ENCODE measurements at regions not wholly inside any gene's neighbourhood (a gene's known extent, or its start where the extent isn't known, plus 50 kb on each side); places are given as distances from the start of the nearest gene placed in this dataset.

DNA sequence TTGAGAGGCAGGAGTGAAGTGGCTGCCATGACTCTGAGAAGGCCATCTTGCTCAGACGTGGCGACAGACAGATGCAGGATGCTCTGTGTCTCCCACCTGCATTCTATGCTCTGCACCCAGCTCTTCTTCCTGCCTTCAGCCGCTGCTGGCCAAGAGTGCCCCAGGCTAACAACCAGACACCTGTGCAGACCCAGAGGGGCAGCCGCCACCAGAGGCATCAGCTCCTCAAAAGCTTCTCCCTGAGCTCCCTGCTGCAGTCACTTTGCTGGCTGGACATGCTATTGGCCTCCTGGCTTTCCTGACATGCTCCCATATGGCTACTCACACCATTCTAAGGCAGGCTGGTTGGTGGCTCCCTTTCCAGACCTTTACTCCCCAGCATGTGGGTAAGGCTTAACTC is 70.6 kb upstream of the GRB10 start:
- no peak for TF ChIP-seq RXRA (IDR thresholded peaks at IDR 0.05)
- TF ChIP-seq, protein P1, sequence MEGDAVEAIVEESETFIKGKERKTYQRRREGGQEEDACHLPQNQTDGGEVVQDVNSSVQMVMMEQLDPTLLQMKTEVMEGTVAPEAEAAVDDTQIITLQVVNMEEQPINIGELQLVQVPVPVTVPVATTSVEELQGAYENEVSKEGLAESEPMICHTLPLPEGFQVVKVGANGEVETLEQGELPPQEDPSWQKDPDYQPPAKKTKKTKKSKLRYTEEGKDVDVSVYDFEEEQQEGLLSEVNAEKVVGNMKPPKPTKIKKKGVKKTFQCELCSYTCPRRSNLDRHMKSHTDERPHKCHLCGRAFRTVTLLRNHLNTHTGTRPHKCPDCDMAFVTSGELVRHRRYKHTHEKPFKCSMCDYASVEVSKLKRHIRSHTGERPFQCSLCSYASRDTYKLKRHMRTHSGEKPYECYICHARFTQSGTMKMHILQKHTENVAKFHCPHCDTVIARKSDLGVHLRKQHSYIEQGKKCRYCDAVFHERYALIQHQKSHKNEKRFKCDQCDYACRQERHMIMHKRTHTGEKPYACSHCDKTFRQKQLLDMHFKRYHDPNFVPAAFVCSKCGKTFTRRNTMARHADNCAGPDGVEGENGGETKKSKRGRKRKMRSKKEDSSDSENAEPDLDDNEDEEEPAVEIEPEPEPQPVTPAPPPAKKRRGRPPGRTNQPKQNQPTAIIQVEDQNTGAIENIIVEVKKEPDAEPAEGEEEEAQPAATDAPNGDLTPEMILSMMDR (IDR thresholded peaks at IDR 0.05; ENCODE audit: low read depth, low read length, missing input control) = no peak
- TF ChIP-seq FOXA1 (IDR thresholded peaks at IDR 0.05) = no peak
- TF ChIP-seq, protein P2, sequence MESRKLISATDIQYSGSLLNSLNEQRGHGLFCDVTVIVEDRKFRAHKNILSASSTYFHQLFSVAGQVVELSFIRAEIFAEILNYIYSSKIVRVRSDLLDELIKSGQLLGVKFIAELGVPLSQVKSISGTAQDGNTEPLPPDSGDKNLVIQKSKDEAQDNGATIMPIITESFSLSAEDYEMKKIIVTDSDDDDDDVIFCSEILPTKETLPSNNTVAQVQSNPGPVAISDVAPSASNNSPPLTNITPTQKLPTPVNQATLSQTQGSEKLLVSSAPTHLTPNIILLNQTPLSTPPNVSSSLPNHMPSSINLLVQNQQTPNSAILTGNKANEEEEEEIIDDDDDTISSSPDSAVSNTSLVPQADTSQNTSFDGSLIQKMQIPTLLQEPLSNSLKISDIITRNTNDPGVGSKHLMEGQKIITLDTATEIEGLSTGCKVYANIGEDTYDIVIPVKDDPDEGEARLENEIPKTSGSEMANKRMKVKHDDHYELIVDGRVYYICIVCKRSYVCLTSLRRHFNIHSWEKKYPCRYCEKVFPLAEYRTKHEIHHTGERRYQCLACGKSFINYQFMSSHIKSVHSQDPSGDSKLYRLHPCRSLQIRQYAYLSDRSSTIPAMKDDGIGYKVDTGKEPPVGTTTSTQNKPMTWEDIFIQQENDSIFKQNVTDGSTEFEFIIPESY (IDR thresholded peaks at IDR 0.05) = no peak
- TF ChIP-seq RAD21 (IDR thresholded peaks at IDR 0.05) = no peak
- no peak for TF ChIP-seq GABPA (IDR thresholded peaks at IDR 0.05 in 1 of 2, conservative IDR thresholded peaks at IDR 0.05 in 1 of 2)
- no peak for TF ChIP-seq SP1 (IDR thresholded peaks at IDR 0.05)
- TF ChIP-seq, protein P3, sequence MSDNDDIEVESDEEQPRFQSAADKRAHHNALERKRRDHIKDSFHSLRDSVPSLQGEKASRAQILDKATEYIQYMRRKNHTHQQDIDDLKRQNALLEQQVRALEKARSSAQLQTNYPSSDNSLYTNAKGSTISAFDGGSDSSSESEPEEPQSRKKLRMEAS (IDR thresholded peaks at IDR 0.05) = no peak
- TF ChIP-seq TAF1 (conservative IDR thresholded peaks at IDR 0.05) = no peak
- TF ChIP-seq, protein P4, sequence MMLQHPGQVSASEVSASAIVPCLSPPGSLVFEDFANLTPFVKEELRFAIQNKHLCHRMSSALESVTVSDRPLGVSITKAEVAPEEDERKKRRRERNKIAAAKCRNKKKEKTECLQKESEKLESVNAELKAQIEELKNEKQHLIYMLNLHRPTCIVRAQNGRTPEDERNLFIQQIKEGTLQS (IDR thresholded peaks at IDR 0.05) = no peak
- TF ChIP-seq, protein P5, sequence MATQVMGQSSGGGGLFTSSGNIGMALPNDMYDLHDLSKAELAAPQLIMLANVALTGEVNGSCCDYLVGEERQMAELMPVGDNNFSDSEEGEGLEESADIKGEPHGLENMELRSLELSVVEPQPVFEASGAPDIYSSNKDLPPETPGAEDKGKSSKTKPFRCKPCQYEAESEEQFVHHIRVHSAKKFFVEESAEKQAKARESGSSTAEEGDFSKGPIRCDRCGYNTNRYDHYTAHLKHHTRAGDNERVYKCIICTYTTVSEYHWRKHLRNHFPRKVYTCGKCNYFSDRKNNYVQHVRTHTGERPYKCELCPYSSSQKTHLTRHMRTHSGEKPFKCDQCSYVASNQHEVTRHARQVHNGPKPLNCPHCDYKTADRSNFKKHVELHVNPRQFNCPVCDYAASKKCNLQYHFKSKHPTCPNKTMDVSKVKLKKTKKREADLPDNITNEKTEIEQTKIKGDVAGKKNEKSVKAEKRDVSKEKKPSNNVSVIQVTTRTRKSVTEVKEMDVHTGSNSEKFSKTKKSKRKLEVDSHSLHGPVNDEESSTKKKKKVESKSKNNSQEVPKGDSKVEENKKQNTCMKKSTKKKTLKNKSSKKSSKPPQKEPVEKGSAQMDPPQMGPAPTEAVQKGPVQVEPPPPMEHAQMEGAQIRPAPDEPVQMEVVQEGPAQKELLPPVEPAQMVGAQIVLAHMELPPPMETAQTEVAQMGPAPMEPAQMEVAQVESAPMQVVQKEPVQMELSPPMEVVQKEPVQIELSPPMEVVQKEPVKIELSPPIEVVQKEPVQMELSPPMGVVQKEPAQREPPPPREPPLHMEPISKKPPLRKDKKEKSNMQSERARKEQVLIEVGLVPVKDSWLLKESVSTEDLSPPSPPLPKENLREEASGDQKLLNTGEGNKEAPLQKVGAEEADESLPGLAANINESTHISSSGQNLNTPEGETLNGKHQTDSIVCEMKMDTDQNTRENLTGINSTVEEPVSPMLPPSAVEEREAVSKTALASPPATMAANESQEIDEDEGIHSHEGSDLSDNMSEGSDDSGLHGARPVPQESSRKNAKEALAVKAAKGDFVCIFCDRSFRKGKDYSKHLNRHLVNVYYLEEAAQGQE (IDR thresholded peaks at IDR 0.05) = no peak

Data from liver (tissue), 3 donors.